ENCODE measurements at regions not wholly inside any gene's neighbourhood (a gene's known extent, or its start where the extent isn't known, plus 50 kb on each side); places are given as distances from the start of the nearest gene placed in this dataset.

DNA sequence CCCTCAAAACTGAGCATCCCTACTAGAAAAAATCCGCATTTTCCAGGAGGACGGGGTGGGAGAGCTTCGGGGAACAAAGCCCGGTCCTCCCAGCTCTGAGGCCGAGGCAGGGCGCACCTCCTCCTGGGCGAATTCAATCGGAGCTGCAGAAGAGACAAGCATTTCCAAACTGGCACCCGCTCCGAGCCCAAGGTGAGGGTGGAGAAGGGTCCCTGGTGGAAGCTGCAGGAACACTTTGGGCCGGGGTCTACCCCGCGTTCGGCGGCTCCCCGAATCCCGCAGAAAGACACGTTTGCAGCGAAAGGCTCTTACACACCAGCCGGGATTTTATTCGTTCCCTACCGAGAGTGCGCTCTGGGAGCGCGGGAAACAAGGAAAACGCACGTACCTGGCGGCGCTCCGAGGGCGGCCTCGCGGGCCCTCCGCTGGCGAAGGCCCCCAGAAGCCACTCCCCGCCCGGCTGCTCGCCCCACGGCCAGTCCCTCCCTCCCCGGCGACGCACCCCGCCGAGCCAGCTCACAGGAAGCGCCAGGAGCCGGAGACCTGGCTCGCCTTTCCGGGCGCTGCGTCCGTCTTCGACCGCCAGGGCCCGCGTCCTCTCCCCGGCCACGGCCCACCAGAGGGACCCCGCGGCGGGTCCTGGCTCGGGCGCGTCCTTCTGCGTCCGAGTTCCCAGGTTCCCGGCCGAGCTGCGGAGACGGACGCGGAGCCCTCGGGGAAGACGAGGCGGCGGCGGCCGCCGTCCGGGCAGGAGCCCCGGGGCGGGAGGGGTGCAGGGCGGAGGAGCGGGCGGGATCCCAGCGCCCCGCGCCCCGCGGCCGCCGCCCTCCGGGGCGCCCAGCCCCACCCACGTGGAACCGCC lies 49.8 kb upstream of the BAHCC1 start:
- Histone ChIP-seq H3K4me1 (ENCODE audit: control insufficient read depth, insufficient read depth, low read length) (peaks cover 9% of the 10 kb centered on the region), H3K9ac (ENCODE audit: low read length) (peak overlapping the region; percentile 97), H3K27ac (ENCODE audit: low read depth, low read length) (peak overlapping the region; percentile 97), H3K27me3 (ENCODE audit: control insufficient read depth, insufficient read depth, low read length) (no peaks in the 10 kb centered on the region), H3K36me3 (ENCODE audit: control insufficient read depth, insufficient read depth, low read length) (no peaks in the 10 kb centered on the region), H3K4me3 (ENCODE audit: low read length) (peak overlapping the region; percentile 93)
